GM13976 (cell line): ENCODE measurements at regions not wholly inside any gene's neighbourhood (a gene's known extent, or its start where the extent isn't known, plus 50 kb on each side); places are given as distances from the start of the nearest gene placed in this dataset.

Source experiments
- DNase-seq: peaks from one replicate; pipeline ENCODE4 v3.0.0; 2012; ENCODE audit warnings: low spot score
- in situ Hi-C: fragments of 300-500 bp; cut with MboI; formaldehyde crosslinking; loops from one replicate; pipeline ENCODE4 v1.12.0; 2022; ENCODE audit warnings: low sequenced_read_pairs, mixed read lengths, inconsistent platforms; ENCODE audit not compliant: unreplicated experiment
- TF ChIP-seq, protein P1 (sequence below): IDR thresholded peaks from 2 replicates; pipeline ENCODE4 v1.5.1; 2012; ENCODE audit warnings: borderline replicate concordance, mild to moderate bottlenecking; ENCODE audit not compliant: insufficient read depth; ENCODE audit errors: extremely low read depth, missing control alignments, control extremely low read depth

- in situ Hi-C loops = no loop called here
- DNase-seq = no peak
- TF ChIP-seq, protein P1, sequence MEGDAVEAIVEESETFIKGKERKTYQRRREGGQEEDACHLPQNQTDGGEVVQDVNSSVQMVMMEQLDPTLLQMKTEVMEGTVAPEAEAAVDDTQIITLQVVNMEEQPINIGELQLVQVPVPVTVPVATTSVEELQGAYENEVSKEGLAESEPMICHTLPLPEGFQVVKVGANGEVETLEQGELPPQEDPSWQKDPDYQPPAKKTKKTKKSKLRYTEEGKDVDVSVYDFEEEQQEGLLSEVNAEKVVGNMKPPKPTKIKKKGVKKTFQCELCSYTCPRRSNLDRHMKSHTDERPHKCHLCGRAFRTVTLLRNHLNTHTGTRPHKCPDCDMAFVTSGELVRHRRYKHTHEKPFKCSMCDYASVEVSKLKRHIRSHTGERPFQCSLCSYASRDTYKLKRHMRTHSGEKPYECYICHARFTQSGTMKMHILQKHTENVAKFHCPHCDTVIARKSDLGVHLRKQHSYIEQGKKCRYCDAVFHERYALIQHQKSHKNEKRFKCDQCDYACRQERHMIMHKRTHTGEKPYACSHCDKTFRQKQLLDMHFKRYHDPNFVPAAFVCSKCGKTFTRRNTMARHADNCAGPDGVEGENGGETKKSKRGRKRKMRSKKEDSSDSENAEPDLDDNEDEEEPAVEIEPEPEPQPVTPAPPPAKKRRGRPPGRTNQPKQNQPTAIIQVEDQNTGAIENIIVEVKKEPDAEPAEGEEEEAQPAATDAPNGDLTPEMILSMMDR = no peak
These were observed 52.1 kb upstream of the IQSEC1 start for GRCh38 chr3:13125092-13126015.

GRCh38 chr3:13124631-13125030 is 51.4 kb upstream of the IQSEC1 start:
- DNase-seq = no peak
- TF ChIP-seq, protein P1 = no peak
- in situ Hi-C loops = no loop called here

DNA sequence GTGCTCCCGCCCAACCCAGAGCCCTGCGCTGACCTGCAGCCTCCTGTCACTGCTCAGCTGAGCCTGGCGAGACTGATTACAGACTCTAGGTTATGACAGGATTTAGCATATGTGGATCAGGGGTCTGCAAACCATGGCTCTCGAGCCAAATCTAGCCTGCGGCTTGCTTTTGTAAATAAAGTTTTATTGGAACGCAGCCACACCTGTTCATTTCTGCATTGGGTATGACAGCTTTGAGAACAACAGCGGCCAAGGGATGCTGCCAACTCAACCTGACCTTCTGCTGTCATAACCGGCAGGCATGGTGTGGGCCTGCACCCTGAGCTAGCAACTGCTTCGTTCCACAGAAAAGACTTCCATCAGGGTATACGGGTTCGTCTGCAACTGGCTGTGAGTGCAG is 50.5 kb upstream of the IQSEC1 start:
- in situ Hi-C loops = no loop called here
- DNase-seq = no peak

GRCh38 chr3:13123013-13123654 is 49.9 kb upstream of the IQSEC1 start:
- TF ChIP-seq, protein P1 = no peak
- in situ Hi-C loops = no loop called here
- no peak for DNase-seq

More for the DNA sequence above, 50.5 kb upstream of the IQSEC1 start:
- TF ChIP-seq, protein P1 = no peak
